Skeletal muscle tissue (tissue), 3 donors: ENCODE measurements at regions not wholly inside any gene's neighbourhood (a gene's known extent, or its start where the extent isn't known, plus 50 kb on each side); places are given as distances from the start of the nearest gene placed in this dataset.

Experiments
- H3K27ac ChIP-seq: one replicate; pipeline ENCODE4 v1.7.0; 2013; ENCODE audit warnings: mild to moderate bottlenecking, low read depth, low read length, inconsistent platforms
- H3K27me3 ChIP-seq, 3 donors: one replicate each; pipeline ENCODE4 v1.7.0; 2013; ENCODE audit warnings: low read length in 3 of 3; ENCODE audit not compliant: control insufficient read depth in 3 of 3, insufficient read depth in 3 of 3
- H3K36me3 ChIP-seq, 3 donors: one replicate each; pipeline ENCODE4 v1.7.0; 2013; ENCODE audit warnings: low read length in 3 of 3; ENCODE audit not compliant: control insufficient read depth in 3 of 3, insufficient read depth in 3 of 3
- H3K4me1 ChIP-seq, 3 donors: one replicate each; pipeline ENCODE4 v1.7.0; 2013; ENCODE audit warnings: low read length in 3 of 3, mild to moderate bottlenecking in 3 of 3; ENCODE audit not compliant: control insufficient read depth in 3 of 3, insufficient read depth in 3 of 3
- H3K4me3 ChIP-seq, 3 donors: one replicate each; pipeline ENCODE4 v1.7.0; 2013; ENCODE audit warnings: low read length in 3 of 3
- H3K9ac ChIP-seq, 3 donors: one replicate each; pipeline ENCODE4 v1.7.0; 2013; ENCODE audit warnings: low read length in 3 of 3, mild to moderate bottlenecking in 3 of 3, moderate library complexity in 2 of 3, low read depth in 1 of 3
- H3K9me3 ChIP-seq, 3 donors: one replicate each; pipeline ENCODE4 v1.7.0; 2013; ENCODE audit warnings: low read length in 3 of 3; ENCODE audit not compliant: control insufficient read depth in 3 of 3
- donor health status: Osteomylitis.

DNA sequence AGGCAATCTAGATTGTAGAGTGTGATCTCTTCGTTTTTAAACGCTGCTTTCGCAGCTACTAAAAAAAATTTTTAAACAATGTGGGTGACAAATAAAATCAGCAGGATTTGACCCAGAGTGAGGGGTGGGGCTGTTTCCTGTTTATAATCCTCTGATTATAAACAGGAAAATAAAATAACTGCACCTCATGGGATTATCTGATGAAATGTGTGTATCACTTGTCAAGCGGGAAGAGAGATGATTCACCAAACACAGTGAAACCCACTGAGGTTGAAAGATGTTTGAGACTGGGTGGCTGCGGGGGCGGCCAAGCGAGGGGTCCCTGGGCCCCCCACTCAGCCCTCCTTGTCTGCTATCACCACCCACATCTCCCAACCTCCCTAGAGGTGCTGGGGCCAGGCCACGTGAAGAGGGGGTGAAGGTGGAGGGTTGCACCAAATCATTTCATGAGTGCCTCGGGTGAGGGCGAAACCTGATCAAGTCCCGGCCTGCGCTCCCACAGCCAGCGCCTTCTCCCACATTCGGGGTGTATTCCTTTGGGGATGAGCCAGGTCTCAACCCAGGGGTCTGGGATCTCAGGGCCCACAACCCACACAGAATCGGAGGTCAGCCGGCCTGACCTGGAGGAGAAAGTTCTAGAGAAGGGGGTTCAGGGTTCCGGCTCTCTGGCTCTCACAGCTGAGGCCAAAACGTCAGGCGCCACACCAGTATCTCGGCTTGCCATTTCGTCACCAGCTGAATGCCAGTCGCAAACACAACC lies 212.5 kb downstream of the BMP7 start:
- Histone ChIP-seq H3K9me3 (no peaks in the 10 kb centered on the region), H3K4me1 (no peaks in the 10 kb centered on the region), H3K36me3 (no peaks in the 10 kb centered on the region), H3K4me3 (no peak overlapping the region), H3K27ac (no peak overlapping the region), H3K9ac (no peak overlapping the region), H3K27me3 (peaks cover 0 to 27% (median 2%) of the 10 kb centered on the region in 3 donors)

DNA sequence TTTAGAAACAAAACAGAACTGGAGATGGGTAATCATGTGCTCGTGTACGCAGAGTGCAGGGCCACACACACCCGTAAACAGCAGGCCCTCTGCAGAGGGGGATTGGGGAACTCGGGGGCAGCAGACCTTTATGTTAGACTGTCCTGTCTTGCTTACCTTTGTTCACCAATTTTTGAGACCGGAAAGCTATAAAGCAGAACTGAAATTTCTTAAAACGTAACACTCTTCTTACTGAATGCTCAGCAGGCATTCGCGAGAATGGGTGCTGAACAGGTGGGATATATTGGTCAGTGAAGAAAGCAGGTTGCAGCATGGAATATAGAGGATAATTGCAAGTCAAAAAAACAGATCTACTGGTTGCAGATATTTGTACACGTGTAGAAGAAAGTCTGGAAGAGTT lies 211.1 kb downstream of the BMP7 start:
- H3K4me1 ChIP-seq = no peaks in the 10 kb centered on the region
- H3K9ac ChIP-seq = no peak overlapping the region
- no peak overlapping the region for H3K4me3 ChIP-seq
- no peak overlapping the region for H3K27ac ChIP-seq
- H3K27me3 ChIP-seq = peaks cover 0 to 26% (median 5%) of the 10 kb centered on the region in 3 donors
- H3K36me3 ChIP-seq = no peaks in the 10 kb centered on the region
- no peaks in the 10 kb centered on the region for H3K9me3 ChIP-seq

GRCh38 chr20:57056651-57057050 lies 209.8 kb downstream of the BMP7 start:
- no peak overlapping the region for H3K9ac ChIP-seq
- no peak overlapping the region for H3K4me3 ChIP-seq
- no peak overlapping the region for H3K27ac ChIP-seq
- no peaks in the 10 kb centered on the region for H3K4me1 ChIP-seq
- H3K9me3 ChIP-seq = no peaks in the 10 kb centered on the region
- H3K27me3 ChIP-seq = peaks cover 6 to 36% (median 9%) of the 10 kb centered on the region in 3 donors
- H3K36me3 ChIP-seq = no peaks in the 10 kb centered on the region

- no peaks in the 10 kb centered on the region for H3K4me1 ChIP-seq
- H3K36me3 ChIP-seq = no peaks in the 10 kb centered on the region
- no peak overlapping the region for H3K9ac ChIP-seq
- no peak overlapping the region for H3K27ac ChIP-seq
- H3K27me3 ChIP-seq = peaks cover 7 to 36% (median 15%) of the 10 kb centered on the region in 3 donors
- H3K9me3 ChIP-seq = no peaks in the 10 kb centered on the region
- H3K4me3 ChIP-seq = no peak overlapping the region
Measured at GRCh38 chr20:57059055-57059596, 207.3 kb downstream of the BMP7 start.

DNA sequence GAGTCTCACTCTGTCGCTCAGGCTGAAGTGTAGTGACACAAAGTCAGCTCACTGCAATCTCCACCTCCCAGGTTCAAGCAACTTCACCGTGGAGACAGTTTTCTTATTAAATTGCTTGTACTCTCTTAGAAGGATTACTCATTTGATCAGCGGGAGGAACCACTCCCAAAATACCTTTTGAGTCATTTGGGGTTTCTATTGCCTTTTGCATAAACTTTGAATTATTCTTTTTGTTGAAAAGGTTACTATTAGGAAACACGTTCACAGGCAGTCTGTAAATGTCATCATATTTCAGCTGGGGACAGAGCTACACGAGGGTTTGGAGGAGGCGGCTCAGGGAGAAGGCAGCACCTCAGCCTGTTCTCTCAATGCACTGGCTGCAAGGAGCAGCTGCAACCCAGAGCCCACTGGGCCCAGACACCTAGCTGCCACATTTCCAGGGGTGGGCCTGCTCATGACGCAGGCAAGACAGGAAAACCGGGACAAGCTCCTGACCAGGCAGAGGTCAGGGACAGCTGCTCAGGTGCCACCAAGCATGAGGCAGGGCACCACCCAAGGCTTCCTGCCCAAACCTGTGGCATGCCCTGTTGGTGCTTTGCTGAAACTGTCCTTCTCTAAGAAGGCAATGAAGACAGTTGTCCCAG lies 205.9 kb downstream of the BMP7 start:
- no peak overlapping the region for H3K4me3 ChIP-seq
- no peak overlapping the region for H3K9ac ChIP-seq
- no peaks in the 10 kb centered on the region for H3K36me3 ChIP-seq
- H3K4me1 ChIP-seq = no peaks in the 10 kb centered on the region
- H3K9me3 ChIP-seq = no peaks in the 10 kb centered on the region
- peaks cover 7 to 39% (median 18%) of the 10 kb centered on the region in 3 donors for H3K27me3 ChIP-seq
- no peak overlapping the region for H3K27ac ChIP-seq

DNA sequence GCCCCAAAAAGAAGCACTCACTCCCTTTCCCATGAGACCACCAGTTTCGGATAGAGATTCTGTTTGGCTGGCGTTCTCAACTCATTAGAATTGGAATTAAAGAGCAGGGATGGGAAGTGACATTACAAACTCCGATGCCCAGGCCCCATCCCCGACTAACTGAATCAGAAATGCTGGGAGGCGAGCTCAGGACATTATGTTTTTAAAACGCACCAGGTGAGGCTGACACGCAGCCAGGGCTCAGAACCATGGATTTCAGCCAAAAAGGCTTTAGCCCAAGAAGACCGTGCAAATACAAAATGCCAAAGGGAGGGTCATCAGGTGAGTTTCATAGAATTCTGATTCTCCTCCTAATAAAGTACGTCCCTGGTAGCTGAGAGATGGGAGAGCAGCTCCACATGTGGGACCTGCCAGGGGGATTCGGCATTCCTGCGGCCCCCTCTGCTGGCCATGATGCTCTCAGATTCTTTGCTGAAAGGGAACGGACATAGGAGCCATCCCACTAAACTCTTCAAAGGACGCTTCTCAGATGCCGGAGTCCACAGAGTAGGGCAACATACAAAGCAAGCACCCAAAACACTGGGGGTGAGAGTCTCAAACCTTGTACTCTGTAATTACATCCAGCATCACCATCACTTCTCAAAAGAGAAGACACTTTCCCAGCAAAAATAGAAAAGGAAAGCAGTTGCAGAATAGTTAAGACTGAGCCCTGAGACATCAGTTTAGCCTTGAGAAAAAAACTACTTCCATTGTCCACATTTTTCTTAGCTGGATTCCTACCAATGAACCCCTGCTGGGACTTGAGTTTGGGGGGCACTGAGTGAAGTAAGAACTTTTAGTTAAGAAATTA lies 205.2 kb downstream of the BMP7 start:
- Histone ChIP-seq H3K9me3 (no peaks in the 10 kb centered on the region), H3K9ac (no peak overlapping the region), H3K27ac (no peak overlapping the region), H3K36me3 (no peaks in the 10 kb centered on the region), H3K4me3 (no peak overlapping the region), H3K27me3 (peaks cover 7 to 37% (median 24%) of the 10 kb centered on the region in 3 donors), H3K4me1 (no peaks in the 10 kb centered on the region)

DNA sequence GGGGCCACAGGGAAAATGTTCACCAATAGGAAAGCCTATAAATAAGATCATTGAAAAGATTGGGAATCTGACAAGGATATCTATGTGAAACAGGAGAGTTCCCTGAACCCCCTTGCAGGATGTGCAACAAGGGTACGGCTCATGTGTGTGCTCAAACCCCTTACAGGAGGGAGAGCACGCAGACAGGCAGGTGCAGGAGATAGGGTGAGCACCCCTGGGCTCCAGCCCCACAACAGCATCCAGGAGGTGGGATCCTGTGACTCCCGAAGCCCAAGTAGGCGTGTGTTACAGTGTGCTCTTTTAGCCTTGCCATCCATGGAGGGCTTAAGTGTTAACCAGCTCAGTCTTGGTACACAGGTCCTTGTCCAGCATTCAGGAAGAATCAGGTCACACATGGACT lies 204.2 kb downstream of the BMP7 start:
- H3K27ac ChIP-seq = no peak overlapping the region
- H3K4me3 ChIP-seq = no peak overlapping the region
- H3K27me3 ChIP-seq = peaks cover 7 to 44% (median 30%) of the 10 kb centered on the region in 3 donors
- no peaks in the 10 kb centered on the region for H3K4me1 ChIP-seq
- no peaks in the 10 kb centered on the region for H3K36me3 ChIP-seq
- H3K9ac ChIP-seq = no peak overlapping the region
- H3K9me3 ChIP-seq = no peaks in the 10 kb centered on the region

- Histone ChIP-seq H3K27me3 (peaks cover 7 to 46% (median 30%) of the 10 kb centered on the region in 3 donors), H3K9me3 (no peaks in the 10 kb centered on the region), H3K36me3 (no peaks in the 10 kb centered on the region), H3K9ac (no peak overlapping the region), H3K4me3 (no peak overlapping the region), H3K4me1 (no peaks in the 10 kb centered on the region), H3K27ac (no peak overlapping the region)
Measured at GRCh38 chr20:57062696-57063270, 203.7 kb downstream of the BMP7 start.

DNA sequence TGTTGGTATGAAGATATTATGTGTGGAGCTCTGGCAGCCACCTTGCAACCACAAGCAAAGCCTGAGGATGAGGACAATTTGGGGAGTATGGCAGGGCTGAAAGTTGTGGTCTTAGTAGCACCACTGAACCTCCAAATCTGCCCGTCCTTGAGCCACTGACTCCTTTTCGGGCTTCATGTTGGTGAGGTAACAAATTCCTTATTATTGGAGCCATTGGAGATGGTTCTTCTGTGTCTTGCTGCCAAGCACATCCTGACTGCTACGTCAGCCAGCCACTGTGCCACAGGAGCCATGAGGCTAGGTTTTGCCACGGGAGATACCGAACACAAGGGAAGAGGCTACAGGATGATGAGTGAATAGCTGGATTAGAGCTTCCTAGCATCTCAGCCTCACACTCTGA lies 201.6 kb downstream of the BMP7 start:
- Histone ChIP-seq H3K36me3 (no peaks in the 10 kb centered on the region), H3K27me3 (peaks cover 18 to 52% (median 31%) of the 10 kb centered on the region in 3 donors), H3K4me3 (no peak overlapping the region), H3K27ac (no peak overlapping the region), H3K9ac (no peak overlapping the region), H3K9me3 (no peaks in the 10 kb centered on the region), H3K4me1 (no peaks in the 10 kb centered on the region)
